ENCODE measurements at regions not wholly inside any gene's neighbourhood (a gene's known extent, or its start where the extent isn't known, plus 50 kb on each side); places are given as distances from the start of the nearest gene placed in this dataset.

- Histone ChIP-seq H3K4me3 (ENCODE audit: low read length) (no peak overlapping the region), H3F3A (ENCODE audit: control insufficient read depth, insufficient read depth) (no peaks in the 10 kb centered on the region), H3K27ac (ENCODE audit: low read depth, low read length) (no peak overlapping the region), H3K9me3 (ENCODE audit: control insufficient read depth, insufficient read depth, low read length) (no peaks in the 10 kb centered on the region), H3K36me3 (ENCODE audit: control insufficient read depth, low read length) (no peaks in the 10 kb centered on the region), H3K79me2 (ENCODE audit: control insufficient read depth, low read length) (no peaks in the 10 kb centered on the region), H3K9me2 (replicated peaks; ENCODE audit: control insufficient read depth, low read length) (no peaks in the 10 kb centered on the region), H3K4me2 (ENCODE audit: low read length) (no peak overlapping the region), H4K20me1 (ENCODE audit: control insufficient read depth, insufficient read depth, low read depth, low read length) (no peaks in the 10 kb centered on the region), H3K27me3 (ENCODE audit: control insufficient read depth, low read length) (no peaks in the 10 kb centered on the region), H3K4me1 (ENCODE audit: control insufficient read depth, low read length) (no peaks in the 10 kb centered on the region)
- TF ChIP-seq CTCF (IDR thresholded peaks at IDR 0.05; ENCODE audit: low read depth, low read length, poor library complexity, severe bottlenecking) (no peak), EZH2phosphoT487 (IDR thresholded peaks at IDR 0.05; ENCODE audit: borderline replicate concordance, low read length) (no peak)
Observed at GRCh38 chr5:6858419-6858818, 145.2 kb downstream of the TENT4A start.

- Histone ChIP-seq H3K27me3 (ENCODE audit: control insufficient read depth, low read length) (no peaks in the 10 kb centered on the region), H3K4me1 (ENCODE audit: control insufficient read depth, low read length) (no peaks in the 10 kb centered on the region), H3K79me2 (ENCODE audit: control insufficient read depth, low read length) (no peaks in the 10 kb centered on the region), H3K4me3 (ENCODE audit: low read length) (no peak overlapping the region), H4K20me1 (ENCODE audit: control insufficient read depth, insufficient read depth, low read depth, low read length) (no peaks in the 10 kb centered on the region), H3K27ac (ENCODE audit: low read depth, low read length) (no peak overlapping the region), H3F3A (ENCODE audit: control insufficient read depth, insufficient read depth) (no peaks in the 10 kb centered on the region), H3K36me3 (ENCODE audit: control insufficient read depth, low read length) (no peaks in the 10 kb centered on the region), H3K9me3 (ENCODE audit: control insufficient read depth, insufficient read depth, low read length) (no peaks in the 10 kb centered on the region), H3K9me2 (replicated peaks; ENCODE audit: control insufficient read depth, low read length) (no peaks in the 10 kb centered on the region), H3K4me2 (ENCODE audit: low read length) (no peak overlapping the region)
- TF ChIP-seq CTCF (IDR thresholded peaks at IDR 0.05; ENCODE audit: low read depth, low read length, poor library complexity, severe bottlenecking) (no peak), EZH2phosphoT487 (IDR thresholded peaks at IDR 0.05; ENCODE audit: borderline replicate concordance, low read length) (no peak)
Observed at GRCh38 chr5:6859023-6859422, 145.8 kb downstream of the TENT4A start.

- H3K36me3 ChIP-seq (ENCODE audit: control insufficient read depth, low read length) = no peaks in the 10 kb centered on the region
- no peaks in the 10 kb centered on the region for H4K20me1 ChIP-seq (ENCODE audit: control insufficient read depth, insufficient read depth, low read depth, low read length)
- H3K27ac ChIP-seq (ENCODE audit: low read depth, low read length) = no peak overlapping the region
- H3K27me3 ChIP-seq (ENCODE audit: control insufficient read depth, low read length) = no peaks in the 10 kb centered on the region
- H3K9me2 ChIP-seq (replicated peaks; ENCODE audit: control insufficient read depth, low read length) = no peaks in the 10 kb centered on the region
- no peaks in the 10 kb centered on the region for H3K79me2 ChIP-seq (ENCODE audit: control insufficient read depth, low read length)
- no peaks in the 10 kb centered on the region for H3K4me1 ChIP-seq (ENCODE audit: control insufficient read depth, low read length)
- H3K4me2 ChIP-seq (ENCODE audit: low read length) = no peak overlapping the region
- TF ChIP-seq CTCF (IDR thresholded peaks at IDR 0.05; ENCODE audit: low read depth, low read length, poor library complexity, severe bottlenecking) (no peak), EZH2phosphoT487 (IDR thresholded peaks at IDR 0.05; ENCODE audit: borderline replicate concordance, low read length) (no peak)
- H3K4me3 ChIP-seq (ENCODE audit: low read length) = no peak overlapping the region
- H3F3A ChIP-seq (ENCODE audit: control insufficient read depth, insufficient read depth) = no peaks in the 10 kb centered on the region
- H3K9me3 ChIP-seq (ENCODE audit: control insufficient read depth, insufficient read depth, low read length) = no peaks in the 10 kb centered on the region
Observed at GRCh38 chr5:6859951-6860638, 146.9 kb downstream of the TENT4A start.
